ENCODE measurements at regions not wholly inside any gene's neighbourhood (a gene's known extent, or its start where the extent isn't known, plus 50 kb on each side); places are given as distances from the start of the nearest gene placed in this dataset.

DNA sequence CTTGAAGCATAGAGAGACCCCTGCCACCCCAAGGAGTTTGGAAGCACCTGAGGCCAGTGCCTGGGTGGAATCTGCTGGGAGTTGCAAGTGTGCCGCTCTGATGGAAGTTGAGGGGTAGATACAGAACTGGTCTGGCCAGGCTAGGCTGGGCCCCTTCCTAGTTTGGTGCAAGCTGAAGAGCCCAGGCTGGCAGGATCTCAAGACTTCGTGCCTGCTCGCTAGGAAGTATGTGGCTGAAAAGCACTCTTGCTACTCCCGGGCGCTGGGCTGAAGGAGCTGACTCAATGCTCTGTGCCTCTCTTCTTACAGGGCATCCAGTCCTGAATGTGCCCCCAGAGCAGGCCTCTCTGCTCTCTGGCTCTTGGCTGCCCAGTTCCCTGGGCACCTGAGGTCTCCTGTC lies 51.7 kb upstream of the PJA1 start:
- Histone ChIP-seq H3K4me3 (ENCODE audit: low read depth, low read length) (no peak overlapping the region), H3K36me3 (ENCODE audit: control insufficient read depth, insufficient read depth, low read length) (no peaks in the 10 kb centered on the region), H3K27me3 (ENCODE audit: control insufficient read depth, insufficient read depth, low read length) (peaks cover 2% of the 10 kb centered on the region)
- TF ChIP-seq, protein P1, sequence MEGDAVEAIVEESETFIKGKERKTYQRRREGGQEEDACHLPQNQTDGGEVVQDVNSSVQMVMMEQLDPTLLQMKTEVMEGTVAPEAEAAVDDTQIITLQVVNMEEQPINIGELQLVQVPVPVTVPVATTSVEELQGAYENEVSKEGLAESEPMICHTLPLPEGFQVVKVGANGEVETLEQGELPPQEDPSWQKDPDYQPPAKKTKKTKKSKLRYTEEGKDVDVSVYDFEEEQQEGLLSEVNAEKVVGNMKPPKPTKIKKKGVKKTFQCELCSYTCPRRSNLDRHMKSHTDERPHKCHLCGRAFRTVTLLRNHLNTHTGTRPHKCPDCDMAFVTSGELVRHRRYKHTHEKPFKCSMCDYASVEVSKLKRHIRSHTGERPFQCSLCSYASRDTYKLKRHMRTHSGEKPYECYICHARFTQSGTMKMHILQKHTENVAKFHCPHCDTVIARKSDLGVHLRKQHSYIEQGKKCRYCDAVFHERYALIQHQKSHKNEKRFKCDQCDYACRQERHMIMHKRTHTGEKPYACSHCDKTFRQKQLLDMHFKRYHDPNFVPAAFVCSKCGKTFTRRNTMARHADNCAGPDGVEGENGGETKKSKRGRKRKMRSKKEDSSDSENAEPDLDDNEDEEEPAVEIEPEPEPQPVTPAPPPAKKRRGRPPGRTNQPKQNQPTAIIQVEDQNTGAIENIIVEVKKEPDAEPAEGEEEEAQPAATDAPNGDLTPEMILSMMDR (IDR thresholded peaks at IDR 0.05; ENCODE audit: insufficient read depth, low read length, poor library complexity, severe bottlenecking): no peak
- DNase-seq (ENCODE audit: low read depth): no peak

DNA sequence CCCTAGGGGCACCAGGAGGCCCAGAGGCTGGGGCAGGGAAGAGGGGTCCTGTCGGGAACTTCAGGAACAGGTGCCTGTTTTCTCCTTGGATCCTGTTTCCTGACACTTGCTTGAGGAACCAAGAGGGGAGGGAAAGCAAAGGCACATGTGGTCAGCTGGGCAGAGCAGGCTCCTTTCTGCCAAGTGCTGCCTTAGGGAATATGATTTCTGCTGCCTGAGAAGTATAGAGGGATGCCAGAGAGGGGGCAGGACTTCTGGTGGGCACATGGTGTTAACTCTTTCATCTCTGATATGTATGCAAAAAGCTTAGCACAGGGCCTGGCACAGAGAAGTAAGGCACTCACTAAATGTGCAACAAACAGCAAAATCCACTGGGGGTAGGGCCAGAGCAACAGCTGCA lies 51.2 kb upstream of the PJA1 start:
- no peak overlapping the region for H3K4me3 ChIP-seq (ENCODE audit: low read depth, low read length)
- TF ChIP-seq, protein P1 (IDR thresholded peaks at IDR 0.05; ENCODE audit: insufficient read depth, low read length, poor library complexity, severe bottlenecking): no peak
- DNase-seq (ENCODE audit: low read depth): no peak
- peaks cover 2% of the 10 kb centered on the region for H3K27me3 ChIP-seq (ENCODE audit: control insufficient read depth, insufficient read depth, low read length)
- H3K36me3 ChIP-seq (ENCODE audit: control insufficient read depth, insufficient read depth, low read length): no peaks in the 10 kb centered on the region

DNA sequence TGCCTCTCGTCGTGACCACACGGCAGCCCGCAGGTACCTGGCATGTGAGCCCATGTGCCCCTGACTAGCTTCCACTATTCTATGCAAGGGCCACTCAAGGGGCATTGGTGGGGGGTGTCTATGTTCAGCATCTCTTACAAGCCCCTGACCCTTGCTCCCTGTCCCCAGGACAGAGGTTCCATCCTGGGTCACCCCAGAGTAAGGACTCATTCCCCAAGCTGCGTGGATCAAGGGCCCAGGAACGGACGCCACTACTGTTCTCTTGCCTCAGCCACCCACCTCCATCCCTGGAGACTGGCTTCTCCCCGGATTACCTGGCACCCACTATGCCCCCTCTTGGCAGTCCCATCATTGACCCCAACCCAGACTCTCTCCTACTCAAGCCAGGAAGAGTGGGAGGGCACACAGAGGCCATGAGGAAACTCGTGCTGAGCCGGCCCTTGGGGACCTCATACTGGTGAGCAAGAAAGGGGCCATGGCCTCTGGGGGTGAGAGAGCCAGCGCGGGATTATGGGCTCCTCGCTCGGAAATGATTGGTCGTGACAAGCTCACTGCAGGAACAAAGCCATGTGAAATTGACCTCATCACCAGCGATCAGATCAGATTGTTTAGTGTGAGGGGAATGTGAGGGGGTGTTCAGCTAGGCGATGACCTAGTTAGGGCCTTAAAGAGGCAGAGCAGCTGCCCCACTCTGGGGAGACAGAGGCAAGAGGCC lies 50.1 kb upstream of the PJA1 start:
- Histone ChIP-seq H3K4me3 (ENCODE audit: low read depth, low read length) (no peak overlapping the region), H3K27me3 (ENCODE audit: control insufficient read depth, insufficient read depth, low read length) (no peaks in the 10 kb centered on the region), H3K36me3 (ENCODE audit: control insufficient read depth, insufficient read depth, low read length) (no peaks in the 10 kb centered on the region)
- no peak for DNase-seq (ENCODE audit: low read depth)
- TF ChIP-seq, protein P1 (IDR thresholded peaks at IDR 0.05; ENCODE audit: insufficient read depth, low read length, poor library complexity, severe bottlenecking): no peak
